CD8-positive, alpha-beta memory T cell (primary cell): ENCODE measurements at regions not wholly inside any gene's neighbourhood (a gene's known extent, or its start where the extent isn't known, plus 50 kb on each side); places are given as distances from the start of the nearest gene placed in this dataset.
A peak's percentile ranks its signal among the peaks of the same experiment; 100 is the strongest.

ENCODE experiments used
- CTCF ChIA-PET: fragments of 350-600 bp; sonication (Branson Sonifier 250); formaldehyde crosslinking; loops from one replicate; lab custom pipeline; 2021; ENCODE audit warnings: antibody characterized with exemption; lab: Charles Lee
- POLR2A ChIA-PET: fragments of 350-600 bp; sonication (Branson Sonifier 250); formaldehyde crosslinking; loops from one replicate; lab custom pipeline; 2021; ENCODE audit warnings: antibody characterized with exemption; lab: Charles Lee
- DNase-seq, 5 donors: peaks; one replicate each; pipeline versions ENCODE4 v3.0.0 to v3.0.0-alpha.2; 2020 to 2022; ENCODE audit warnings: mixed read lengths in 1 of 5
- H3K27ac ChIP-seq: one replicate; pipeline ENCODE4 v1.7.0; 2013; ENCODE audit warnings: low read depth, mild to moderate bottlenecking, low read length, moderate library complexity
- H3K27me3 ChIP-seq: 2 replicates; pipeline ENCODE4 v1.7.0; 2013; ENCODE audit warnings: low read length, mild to moderate bottlenecking; ENCODE audit not compliant: insufficient read depth, poor library complexity, severe bottlenecking
- H3K36me3 ChIP-seq: 2 replicates; pipeline ENCODE4 v1.7.0; 2013; ENCODE audit warnings: mild to moderate bottlenecking, low read length, moderate library complexity; ENCODE audit not compliant: insufficient read depth
- H3K4me1 ChIP-seq: 2 replicates; pipeline ENCODE4 v1.7.0; 2013; ENCODE audit warnings: mild to moderate bottlenecking, low read length, moderate library complexity; ENCODE audit not compliant: insufficient read depth
- H3K4me3 ChIP-seq: 2 replicates; pipeline ENCODE4 v1.7.0; 2013; ENCODE audit warnings: mild to moderate bottlenecking, low read length
- H3K9me3 ChIP-seq: 2 replicates; pipeline ENCODE4 v1.7.0; 2013; ENCODE audit warnings: mild to moderate bottlenecking, low read length
- H3K27ac Mint-ChIP-seq, 8 donors: one replicate each; pipeline ENCODE4 v1.8.0; 2020 to 2021; ENCODE audit warnings: mixed read lengths in 8 of 8, mild to moderate bottlenecking in 6 of 8, inconsistent platforms in 3 of 8, moderate library complexity in 3 of 8
- H3K27me3 Mint-ChIP-seq, 2 donors: one replicate each; pipeline ENCODE4 v1.8.0; 2020 to 2021; ENCODE audit warnings: mixed read lengths in 2 of 2, mild to moderate bottlenecking in 1 of 2, moderate library complexity in 1 of 2
- H3K36me3 Mint-ChIP-seq, 3 donors: one replicate each; pipeline ENCODE4 v1.8.0; 2020 to 2021; ENCODE audit warnings: mixed read lengths in 3 of 3, inconsistent platforms in 1 of 3, mild to moderate bottlenecking in 1 of 3
- H3K4me1 Mint-ChIP-seq, 3 donors: one replicate each; pipeline ENCODE4 v1.8.0; 2020 to 2021; ENCODE audit warnings: mixed read lengths in 3 of 3, inconsistent platforms in 1 of 3, mild to moderate bottlenecking in 1 of 3
- H3K4me3 Mint-ChIP-seq, 7 donors: one replicate each; pipeline ENCODE4 v1.8.0; 2020 to 2021; ENCODE audit warnings: mixed read lengths in 7 of 7, mild to moderate bottlenecking in 6 of 7, moderate library complexity in 4 of 7, inconsistent platforms in 2 of 7
- H3K9me3 Mint-ChIP-seq, 5 donors: one replicate each; pipeline ENCODE4 v1.8.0; 2020 to 2022; ENCODE audit warnings: mixed read lengths in 5 of 5, mild to moderate bottlenecking in 3 of 5, moderate library complexity in 2 of 5, inconsistent platforms in 1 of 5

DNA sequence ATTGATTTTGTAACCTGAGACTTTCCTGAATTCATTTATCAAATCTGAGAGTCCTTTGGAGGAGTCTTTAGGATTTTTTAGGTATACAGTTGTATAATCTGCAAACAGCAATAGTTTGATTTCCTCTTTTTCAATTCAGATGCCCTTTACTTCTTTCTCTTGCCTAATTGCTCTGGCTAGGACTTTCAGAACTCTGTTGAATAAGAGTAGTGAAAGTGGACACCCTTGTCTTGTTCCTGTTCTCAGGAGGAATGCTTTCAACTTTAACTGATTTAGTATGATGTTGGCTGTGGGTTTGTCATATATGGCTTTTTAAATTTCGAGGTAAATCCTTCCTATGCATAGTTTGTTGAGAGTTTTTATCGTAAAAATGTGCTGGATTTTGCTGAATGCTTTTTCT lies 227.4 kb downstream of the CSNK2A3 start:
- Mint-ChIP-seq H3K27ac (no peak overlapping the region), H3K4me1 (no peaks in the 10 kb centered on the region), H3K4me3 (no peak overlapping the region), H3K9me3 (peaks cover 0 to 3% (median 0%) of the 10 kb centered on the region in 5 donors), H3K36me3 (peaks cover 0 to 12% (median 0%) of the 10 kb centered on the region in 3 donors), H3K27me3 (peaks cover 8 to 63% of the 10 kb centered on the region in 2 donors)
- Histone ChIP-seq H3K36me3 (no peaks in the 10 kb centered on the region), H3K27ac (no peak overlapping the region), H3K4me1 (no peaks in the 10 kb centered on the region), H3K9me3 (no peaks in the 10 kb centered on the region), H3K4me3 (no peak overlapping the region), H3K27me3 (no peaks in the 10 kb centered on the region)
- ChIA-PET POLR2A (no interaction called here), CTCF (no interaction called here)
- DNase-seq, result no peak

DNA sequence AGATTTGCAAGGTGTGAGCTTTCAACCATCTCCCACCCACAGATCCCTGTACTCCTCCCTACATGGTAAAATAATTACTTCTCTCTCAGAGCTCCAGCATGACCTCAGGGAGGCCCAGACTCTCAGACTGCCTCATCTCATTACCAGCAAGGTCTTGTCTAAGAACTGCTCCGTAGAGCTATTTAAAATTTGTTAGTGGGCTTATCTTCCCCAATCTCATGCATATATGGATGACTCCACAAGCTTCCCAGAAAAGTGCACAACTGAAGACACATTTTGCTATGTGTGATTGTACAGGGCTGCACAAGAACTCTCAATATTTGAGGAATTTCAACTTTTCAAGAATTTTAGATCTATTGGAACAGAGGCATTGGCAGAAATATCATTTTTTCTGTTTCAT lies 230.3 kb downstream of the CSNK2A3 start:
- Histone ChIP-seq H3K27me3 (no peaks in the 10 kb centered on the region), H3K4me1 (no peaks in the 10 kb centered on the region), H3K4me3 (no peak overlapping the region), H3K9me3 (no peaks in the 10 kb centered on the region), H3K36me3 (no peaks in the 10 kb centered on the region), H3K27ac (no peak overlapping the region)
- H3K36me3 Mint-ChIP-seq, result no peaks in the 10 kb centered on the region
- H3K27me3 Mint-ChIP-seq, result peaks cover 3 to 37% of the 10 kb centered on the region in 2 donors
- CTCF ChIA-PET, result no interaction called here
- H3K4me3 Mint-ChIP-seq, result no peak overlapping the region
- no peaks in the 10 kb centered on the region for H3K4me1 Mint-ChIP-seq
- no peaks in the 10 kb centered on the region for H3K9me3 Mint-ChIP-seq
- POLR2A ChIA-PET, result no interaction called here
- DNase-seq, result no peak
- H3K27ac Mint-ChIP-seq, result no peak overlapping the region

DNA sequence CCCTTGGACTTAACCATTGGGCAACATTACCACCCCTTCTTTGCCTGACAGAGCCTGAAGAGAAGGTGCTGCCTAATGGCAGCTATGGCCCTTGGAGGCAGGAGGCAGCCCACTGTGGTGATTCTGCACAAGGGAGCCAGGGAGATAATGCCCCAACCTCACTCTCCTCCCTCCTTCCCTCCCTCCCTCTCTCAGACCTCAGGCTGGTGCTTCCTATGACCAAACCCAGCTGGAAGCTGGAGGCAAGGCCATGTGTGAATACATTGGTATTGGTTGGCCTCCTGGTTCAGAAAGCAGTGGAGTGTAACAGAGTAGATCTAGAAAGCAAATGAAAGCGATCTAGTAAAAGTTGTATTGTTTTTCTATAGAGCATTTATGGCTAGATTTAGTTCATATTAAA lies 233.1 kb downstream of the CSNK2A3 start:
- Histone ChIP-seq H3K4me3 (no peak overlapping the region), H3K9me3 (no peaks in the 10 kb centered on the region), H3K36me3 (no peaks in the 10 kb centered on the region), H3K27ac (no peak overlapping the region), H3K4me1 (no peaks in the 10 kb centered on the region), H3K27me3 (no peaks in the 10 kb centered on the region)
- peaks cover 0 to 3% (median 1%) of the 10 kb centered on the region in 3 donors for H3K36me3 Mint-ChIP-seq
- peaks cover 2 to 5% (median 4%) of the 10 kb centered on the region in 5 donors for H3K9me3 Mint-ChIP-seq
- peaks cover 2 to 23% of the 10 kb centered on the region in 2 donors for H3K27me3 Mint-ChIP-seq
- H3K4me1 Mint-ChIP-seq, result no peaks in the 10 kb centered on the region
- H3K27ac Mint-ChIP-seq, result no peak overlapping the region
- CTCF ChIA-PET, result no interaction called here
- POLR2A ChIA-PET, result no interaction called here
- DNase-seq, result no peak
- H3K4me3 Mint-ChIP-seq, result no peak overlapping the region

DNA sequence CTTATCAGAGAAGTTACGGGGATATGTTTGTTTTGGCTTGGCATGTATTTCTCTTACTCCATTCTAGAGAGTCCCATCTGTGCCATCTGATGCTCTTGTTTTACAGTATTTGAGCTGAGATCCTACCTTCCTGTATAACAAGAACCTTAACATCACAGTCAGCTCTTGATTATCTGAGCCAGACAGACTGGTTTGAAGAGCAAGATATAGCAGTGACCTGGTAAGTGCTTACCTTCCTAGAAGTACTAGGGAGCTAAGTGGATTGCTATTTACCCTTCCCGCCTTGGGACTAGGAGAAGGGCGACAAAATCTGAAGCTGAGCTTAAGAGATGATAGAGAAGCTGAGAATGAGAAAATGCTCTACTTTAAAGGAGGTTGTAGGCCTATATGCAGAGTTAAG lies 235.3 kb downstream of the CSNK2A3 start:
- POLR2A ChIA-PET, result no interaction called here
- peaks cover 0 to 10% (median 1%) of the 10 kb centered on the region in 3 donors for H3K36me3 Mint-ChIP-seq
- CTCF ChIA-PET, result no interaction called here
- H3K4me3 Mint-ChIP-seq, result no peak overlapping the region
- H3K27ac Mint-ChIP-seq, result no peak overlapping the region
- H3K9me3 Mint-ChIP-seq, result peaks cover 7 to 17% (median 12%) of the 10 kb centered on the region in 5 donors
- Histone ChIP-seq H3K36me3 (no peaks in the 10 kb centered on the region), H3K4me1 (no peaks in the 10 kb centered on the region), H3K4me3 (no peak overlapping the region), H3K27me3 (no peaks in the 10 kb centered on the region), H3K9me3 (no peaks in the 10 kb centered on the region), H3K27ac (no peak overlapping the region)
- DNase-seq, result no peak
- no peaks in the 10 kb centered on the region for H3K4me1 Mint-ChIP-seq
- H3K27me3 Mint-ChIP-seq, result peaks cover 2 to 12% of the 10 kb centered on the region in 2 donors

GRCh38 chr11:11115475-11115874 lies 237.6 kb downstream of the CSNK2A3 start:
- H3K36me3 ChIP-seq, result no peaks in the 10 kb centered on the region
- Mint-ChIP-seq H3K27me3 (peaks cover 2 to 9% of the 10 kb centered on the region in 2 donors), H3K4me1 (no peaks in the 10 kb centered on the region), H3K36me3 (peaks cover 0 to 10% (median 1%) of the 10 kb centered on the region in 3 donors), H3K9me3 (peaks cover 7 to 17% (median 12%) of the 10 kb centered on the region in 5 donors), H3K27ac (no peak overlapping the region), H3K4me3 (no peak overlapping the region)
- H3K27ac ChIP-seq, result no peak overlapping the region
- H3K9me3 ChIP-seq, result no peaks in the 10 kb centered on the region
- no peaks in the 10 kb centered on the region for H3K4me1 ChIP-seq
- CTCF ChIA-PET, result no interaction called here
- POLR2A ChIA-PET, result no interaction called here
- H3K4me3 ChIP-seq, result no peak overlapping the region
- H3K27me3 ChIP-seq, result no peaks in the 10 kb centered on the region
- DNase-seq, result peak in 1 of 5 donors; percentile 8

- H3K9me3 ChIP-seq, result no peaks in the 10 kb centered on the region
- DNase-seq, result no peak
- H3K4me3 Mint-ChIP-seq, result no peak overlapping the region
- no peak overlapping the region for H3K27ac Mint-ChIP-seq
- POLR2A ChIA-PET, result no interaction called here
- H3K27me3 Mint-ChIP-seq, result peaks cover 2 to 11% of the 10 kb centered on the region in 2 donors
- no peaks in the 10 kb centered on the region for H3K4me1 Mint-ChIP-seq
- CTCF ChIA-PET, result no interaction called here
- H3K4me1 ChIP-seq, result no peaks in the 10 kb centered on the region
- H3K9me3 Mint-ChIP-seq, result peaks cover 7 to 17% (median 12%) of the 10 kb centered on the region in 5 donors
- no peaks in the 10 kb centered on the region for H3K36me3 ChIP-seq
- H3K27ac ChIP-seq, result no peak overlapping the region
- no peaks in the 10 kb centered on the region for H3K27me3 ChIP-seq
- H3K36me3 Mint-ChIP-seq, result peaks cover 0 to 10% (median 1%) of the 10 kb centered on the region in 3 donors
- no peak overlapping the region for H3K4me3 ChIP-seq
Measured at GRCh38 chr11:11113626-11114025, 239.4 kb downstream of the CSNK2A3 start.

- Mint-ChIP-seq H3K4me3 (no peak overlapping the region), H3K27me3 (peaks cover 13% of the 10 kb centered on the region in 2 donors), H3K36me3 (no peaks in the 10 kb centered on the region), H3K27ac (peak overlapping the region in 1 of 8 donors; percentile 44), H3K9me3 (peaks cover 0 to 3% (median 1%) of the 10 kb centered on the region in 5 donors), H3K4me1 (no peaks in the 10 kb centered on the region)
- Histone ChIP-seq H3K27ac (no peak overlapping the region), H3K4me1 (no peaks in the 10 kb centered on the region), H3K36me3 (no peaks in the 10 kb centered on the region), H3K4me3 (no peak overlapping the region), H3K27me3 (no peaks in the 10 kb centered on the region), H3K9me3 (no peaks in the 10 kb centered on the region)
- POLR2A ChIA-PET, result no interaction called here
- CTCF ChIA-PET, result no interaction called here
- no peak for DNase-seq
Measured at GRCh38 chr11:11108026-11108425, 245.0 kb downstream of the CSNK2A3 start.

- Mint-ChIP-seq H3K4me3 (no peak overlapping the region), H3K27ac (peak overlapping the region in 1 of 8 donors; percentile 19), H3K36me3 (no peaks in the 10 kb centered on the region), H3K4me1 (no peaks in the 10 kb centered on the region), H3K9me3 (peaks cover 2 to 5% (median 2%) of the 10 kb centered on the region in 5 donors), H3K27me3 (peaks cover 13% of the 10 kb centered on the region in 2 donors)
- no peaks in the 10 kb centered on the region for H3K27me3 ChIP-seq
- H3K4me1 ChIP-seq, result no peaks in the 10 kb centered on the region
- H3K4me3 ChIP-seq, result no peak overlapping the region
- no peaks in the 10 kb centered on the region for H3K36me3 ChIP-seq
- H3K27ac ChIP-seq, result no peak overlapping the region
- POLR2A ChIA-PET, result no interaction called here
- CTCF ChIA-PET, result no interaction called here
- H3K9me3 ChIP-seq, result no peaks in the 10 kb centered on the region
- DNase-seq, result no peak
Measured at GRCh38 chr11:11107076-11107723, 245.8 kb downstream of the CSNK2A3 start.
